Neuron (in vitro differentiated cells): ENCODE measurements at regions not wholly inside any gene's neighbourhood (a gene's known extent, or its start where the extent isn't known, plus 50 kb on each side); places are given as distances from the start of the nearest gene placed in this dataset.

Source experiments
- H2AFZ ChIP-seq: one replicate; pipeline ENCODE4 v1.6.1; 2013; ENCODE audit warnings: low read depth, mild to moderate bottlenecking, inconsistent platforms, low read length, moderate library complexity
- H3K27me3 ChIP-seq: one replicate; pipeline ENCODE4 v1.6.1; 2013; ENCODE audit warnings: low read length; ENCODE audit not compliant: insufficient read depth
- H3K36me3 ChIP-seq: one replicate; pipeline ENCODE4 v1.6.1; 2013; ENCODE audit warnings: low read length; ENCODE audit not compliant: insufficient read depth
- H3K4me1 ChIP-seq: one replicate; pipeline ENCODE4 v1.6.1; 2013; ENCODE audit warnings: low read length; ENCODE audit not compliant: insufficient read depth
- H3K4me3 ChIP-seq: 2 replicates; pipeline ENCODE4 v1.5.1; 2013; ENCODE audit warnings: mild to moderate bottlenecking, low read length, moderate library complexity
- H3K9me3 ChIP-seq: one replicate; pipeline ENCODE4 v1.6.1; 2013; ENCODE audit warnings: low read length

- Histone ChIP-seq H2AFZ (no peak overlapping the region), H3K27me3 (no peaks in the 10 kb centered on the region), H3K4me3 (no peak overlapping the region), H3K9me3 (no peaks in the 10 kb centered on the region), H3K36me3 (no peaks in the 10 kb centered on the region), H3K4me1 (peaks cover 33% of the 10 kb centered on the region)
These were observed 241.7 kb downstream of the MIAT start for GRCh38 chr22:26898946-26899605.

DNA sequence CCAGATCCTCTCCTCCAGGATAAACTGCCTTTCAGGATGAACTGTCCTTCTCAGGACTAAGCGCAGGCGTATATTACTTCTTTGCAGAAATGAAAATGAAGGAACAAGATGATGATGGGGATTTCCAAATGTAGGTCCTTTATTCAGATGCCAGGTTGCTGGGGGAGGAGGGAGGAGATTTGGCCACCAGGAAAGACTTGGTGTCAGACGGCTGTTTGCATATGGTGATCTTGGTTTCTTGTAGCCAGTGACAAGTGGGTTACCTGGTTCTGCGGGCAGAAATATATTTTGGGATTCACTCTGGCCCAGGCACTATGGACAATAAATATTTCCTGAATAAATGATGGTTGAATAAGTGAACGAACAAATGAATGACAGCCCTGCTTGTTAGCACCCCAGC lies 243.4 kb downstream of the MIAT start:
- H2AFZ ChIP-seq = no peak overlapping the region
- H3K27me3 ChIP-seq = no peaks in the 10 kb centered on the region
- no peaks in the 10 kb centered on the region for H3K9me3 ChIP-seq
- no peaks in the 10 kb centered on the region for H3K36me3 ChIP-seq
- no peak overlapping the region for H3K4me3 ChIP-seq
- peaks cover 27% of the 10 kb centered on the region for H3K4me1 ChIP-seq

- Histone ChIP-seq H3K36me3 (no peaks in the 10 kb centered on the region), H3K4me1 (peaks cover 27% of the 10 kb centered on the region), H3K9me3 (no peaks in the 10 kb centered on the region), H3K4me3 (no peak overlapping the region), H2AFZ (no peak overlapping the region), H3K27me3 (no peaks in the 10 kb centered on the region)
These were observed 243.9 kb downstream of the MIAT start for GRCh38 chr22:26901198-26901816.

DNA sequence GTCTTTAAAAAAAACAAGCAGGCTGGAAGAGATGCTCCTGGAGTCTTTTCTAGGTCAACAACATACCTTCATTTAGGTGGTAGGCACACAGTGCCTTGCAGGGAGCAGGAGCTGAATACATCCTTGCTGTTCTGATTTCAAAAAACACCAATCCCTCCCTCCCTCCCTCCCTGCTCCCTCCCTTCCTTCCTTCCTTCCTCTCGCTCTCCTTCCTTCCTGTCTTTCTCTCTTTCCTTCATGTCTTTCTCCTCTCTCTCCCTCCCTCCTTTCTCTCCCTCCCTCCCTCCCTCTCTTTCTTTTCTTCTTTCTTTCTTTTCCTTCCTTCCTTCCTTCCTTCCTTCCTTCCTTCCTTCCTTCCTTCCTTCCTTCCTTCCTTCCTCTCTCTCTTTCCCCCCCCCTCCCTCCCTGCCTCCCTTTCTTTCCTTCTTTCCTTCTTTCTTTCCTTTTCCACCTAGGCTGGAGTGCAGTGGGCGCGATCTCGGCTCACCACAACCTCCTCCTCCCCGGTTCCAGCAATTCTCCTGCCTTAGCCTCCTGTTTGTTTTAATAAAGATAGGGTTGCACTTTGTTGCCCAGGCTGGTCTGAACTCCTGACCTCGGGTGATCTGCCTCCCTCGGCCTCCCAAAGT lies 245.1 kb downstream of the MIAT start:
- Histone ChIP-seq H3K27me3 (no peaks in the 10 kb centered on the region), H3K36me3 (no peaks in the 10 kb centered on the region), H2AFZ (peak overlapping the region; percentile 48), H3K9me3 (no peaks in the 10 kb centered on the region), H3K4me1 (peaks cover 27% of the 10 kb centered on the region), H3K4me3 (peak overlapping the region; percentile 46)

GRCh38 chr22:26903030-26903856 lies 245.9 kb downstream of the MIAT start:
- Histone ChIP-seq H3K4me3 (peak overlapping the region; percentile 46), H3K4me1 (peaks cover 27% of the 10 kb centered on the region), H3K9me3 (no peaks in the 10 kb centered on the region), H3K36me3 (no peaks in the 10 kb centered on the region), H2AFZ (peak overlapping the region; percentile 48), H3K27me3 (no peaks in the 10 kb centered on the region)

DNA sequence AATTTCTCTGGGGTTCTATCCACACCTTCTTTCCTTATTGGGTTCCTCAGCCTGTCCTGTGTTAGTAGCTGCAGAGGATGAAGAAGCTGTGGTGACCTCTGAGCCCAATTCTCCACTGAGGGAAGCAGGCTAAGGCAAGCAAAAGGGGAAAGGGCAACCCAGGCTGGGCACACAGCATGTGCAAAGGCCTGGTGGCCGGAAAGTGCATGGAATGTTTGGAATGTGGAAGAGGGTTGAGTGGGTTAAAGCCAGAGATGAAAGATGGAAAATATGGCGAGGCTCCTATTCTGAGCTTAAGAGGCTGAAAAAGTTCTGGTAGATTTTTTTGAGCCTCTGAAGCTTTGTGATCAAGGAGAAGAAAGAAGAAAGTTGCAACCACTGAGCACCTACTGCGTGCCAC lies 247.1 kb downstream of the MIAT start:
- Histone ChIP-seq H3K9me3 (no peaks in the 10 kb centered on the region), H3K4me1 (peaks cover 27% of the 10 kb centered on the region), H3K4me3 (no peak overlapping the region), H3K36me3 (no peaks in the 10 kb centered on the region), H3K27me3 (no peaks in the 10 kb centered on the region), H2AFZ (no peak overlapping the region)

DNA sequence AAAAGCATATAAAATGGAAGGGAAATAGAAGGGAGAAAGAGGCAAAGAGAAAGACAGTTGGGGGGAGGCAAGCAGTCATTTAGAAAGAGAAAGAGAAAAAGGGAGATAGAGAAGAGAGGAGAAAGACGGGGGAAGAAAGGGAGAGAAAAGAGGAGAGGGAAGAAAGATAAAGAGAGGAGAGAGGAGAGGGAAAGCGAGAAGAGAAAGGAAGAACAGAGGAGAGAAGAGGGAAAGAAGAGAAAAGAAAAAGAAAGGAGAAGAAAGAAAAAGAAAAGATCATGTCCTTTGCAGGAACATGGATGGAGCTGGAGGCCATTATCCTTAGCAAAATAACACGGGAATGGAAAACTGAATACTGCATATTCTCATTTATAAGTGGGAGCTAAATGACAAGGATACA lies 247.7 kb downstream of the MIAT start:
- Histone ChIP-seq H2AFZ (no peak overlapping the region), H3K36me3 (no peaks in the 10 kb centered on the region), H3K4me1 (peaks cover 27% of the 10 kb centered on the region), H3K9me3 (no peaks in the 10 kb centered on the region), H3K4me3 (no peak overlapping the region), H3K27me3 (no peaks in the 10 kb centered on the region)

DNA sequence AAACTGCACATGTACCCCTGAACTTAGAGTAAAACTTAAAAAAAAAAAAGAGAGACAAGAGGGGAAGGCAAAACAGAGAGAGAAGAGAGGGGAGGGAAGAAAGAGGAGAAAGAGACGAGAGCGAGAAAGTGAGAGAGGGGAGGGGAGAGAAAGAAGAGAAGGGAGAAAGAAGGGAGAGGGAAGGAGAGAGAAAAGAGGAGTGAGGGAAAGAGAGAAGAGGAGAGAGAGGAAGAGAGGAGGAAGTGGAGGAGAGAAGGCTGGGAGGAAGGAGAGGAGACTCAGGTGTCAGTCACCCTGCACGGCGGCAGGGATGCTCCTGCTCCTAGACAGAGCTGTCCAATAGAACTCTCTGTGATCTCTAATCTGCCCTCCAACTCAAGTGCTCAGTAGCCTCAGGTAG lies 248.3 kb downstream of the MIAT start:
- H3K4me1 ChIP-seq = peaks cover 27% of the 10 kb centered on the region
- H3K36me3 ChIP-seq = no peaks in the 10 kb centered on the region
- H3K27me3 ChIP-seq = no peaks in the 10 kb centered on the region
- H2AFZ ChIP-seq = no peak overlapping the region
- no peak overlapping the region for H3K4me3 ChIP-seq
- H3K9me3 ChIP-seq = no peaks in the 10 kb centered on the region

- Histone ChIP-seq H3K36me3 (no peaks in the 10 kb centered on the region), H3K9me3 (no peaks in the 10 kb centered on the region), H3K4me3 (no peak overlapping the region), H3K4me1 (peaks cover 26% of the 10 kb centered on the region), H3K27me3 (no peaks in the 10 kb centered on the region), H2AFZ (no peak overlapping the region)
These were observed 249.1 kb downstream of the MIAT start for GRCh38 chr22:26906464-26906863.

- Histone ChIP-seq H3K4me1 (peaks cover 18% of the 10 kb centered on the region), H3K36me3 (no peaks in the 10 kb centered on the region), H2AFZ (no peak overlapping the region), H3K4me3 (no peak overlapping the region), H3K27me3 (no peaks in the 10 kb centered on the region), H3K9me3 (no peaks in the 10 kb centered on the region)
These were observed 250.0 kb downstream of the MIAT start for GRCh38 chr22:26907366-26907765.

DNA sequence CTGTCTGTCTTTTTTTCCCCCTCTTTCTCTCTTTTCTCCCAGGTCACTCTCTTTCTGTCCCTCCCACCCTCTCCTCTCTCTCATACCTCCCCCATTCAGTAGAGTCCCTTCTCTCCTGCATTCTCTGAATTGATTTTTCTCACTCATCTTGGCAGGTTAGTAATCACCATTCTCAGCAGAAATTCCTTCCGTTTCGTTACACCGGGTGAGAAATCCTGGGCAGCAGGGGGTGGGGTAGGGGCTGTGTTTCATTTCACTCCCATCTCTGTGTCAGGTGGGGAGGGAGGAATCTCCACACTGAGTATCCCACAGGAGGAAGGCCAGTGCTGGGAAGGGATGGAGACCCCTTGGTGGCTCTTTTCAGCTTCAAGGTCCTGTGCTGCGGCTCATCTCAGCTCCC lies 253.5 kb downstream of the MIAT start:
- Histone ChIP-seq H3K4me1 (peaks cover 4% of the 10 kb centered on the region), H3K4me3 (no peak overlapping the region), H3K36me3 (no peaks in the 10 kb centered on the region), H3K27me3 (no peaks in the 10 kb centered on the region), H2AFZ (no peak overlapping the region), H3K9me3 (no peaks in the 10 kb centered on the region)

GRCh38 chr22:26912655-26913345 lies 255.4 kb downstream of the MIAT start:
- H3K4me3 ChIP-seq = no peak overlapping the region
- H3K27me3 ChIP-seq = no peaks in the 10 kb centered on the region
- H3K4me1 ChIP-seq = peaks cover 4% of the 10 kb centered on the region
- no peak overlapping the region for H2AFZ ChIP-seq
- H3K9me3 ChIP-seq = no peaks in the 10 kb centered on the region
- H3K36me3 ChIP-seq = no peaks in the 10 kb centered on the region
